Activated T-helper 9 cell treated with anti-CD3 and anti-CD28 coated beads, Interleukin-2, amount 50 U/mL, for 16 hours (primary cell): ENCODE measurements at regions not wholly inside any gene's neighbourhood (a gene's known extent, or its start where the extent isn't known, plus 50 kb on each side); places are given as distances from the start of the nearest gene placed in this dataset.
"Not testable (repeated sequence)": the region's sequence is repeated elsewhere in the genome, so short reads cannot be mapped to it uniquely, and the experiment has no call there.

Experiments
- DNase-seq: peaks from one replicate; pipeline ENCODE4 v3.0.0-alpha.2; 2020; ENCODE audit warnings: low read depth

DNA sequence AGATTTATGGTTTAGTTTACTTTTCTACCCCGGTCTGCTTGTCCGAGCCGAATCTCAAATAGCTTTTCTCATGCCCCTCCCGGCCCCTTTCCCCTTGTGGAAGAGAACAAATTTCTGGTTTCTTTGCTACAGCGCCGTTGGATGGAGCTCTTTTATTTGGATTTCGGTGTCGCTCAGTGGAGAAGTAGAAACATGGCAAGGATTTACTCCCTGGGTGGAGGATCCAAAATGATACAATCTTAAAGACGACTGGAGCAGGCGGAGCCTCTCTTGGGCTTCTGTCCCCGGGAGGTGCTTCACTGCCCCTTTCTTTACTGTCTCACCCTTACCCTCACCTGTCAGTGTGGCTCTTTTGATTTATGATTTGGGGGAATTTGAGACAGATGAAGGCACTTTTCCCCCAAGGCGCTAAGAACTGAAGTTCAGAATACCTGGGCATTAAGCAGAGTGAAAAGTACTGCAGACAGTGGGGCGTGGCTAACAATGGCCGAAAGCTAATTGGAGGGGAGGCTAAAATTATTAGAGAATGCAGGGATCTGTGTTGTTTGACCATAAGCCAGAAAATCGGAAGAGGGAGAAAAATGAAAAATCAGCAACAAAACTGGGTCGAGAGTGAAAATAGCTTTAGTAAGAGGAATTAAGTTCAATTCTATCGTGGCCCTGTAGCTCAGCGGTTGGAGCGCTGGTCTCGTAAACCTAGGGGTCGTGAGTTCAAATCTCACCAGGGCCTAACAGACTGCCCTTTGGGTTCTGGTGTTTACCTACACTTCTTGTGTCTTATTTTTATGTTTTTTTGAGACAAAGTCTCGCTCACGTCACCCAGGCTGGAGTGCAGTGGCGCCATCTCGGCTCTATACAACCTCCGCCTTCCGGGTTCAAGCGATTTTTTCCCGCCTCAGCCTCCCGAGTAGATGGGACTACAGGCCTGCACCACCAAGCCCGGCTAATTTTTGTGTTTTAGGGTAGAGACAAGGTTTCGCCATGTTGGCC is 145.1 kb upstream of the ZNF184 start:
- no peak for DNase-seq

DNA sequence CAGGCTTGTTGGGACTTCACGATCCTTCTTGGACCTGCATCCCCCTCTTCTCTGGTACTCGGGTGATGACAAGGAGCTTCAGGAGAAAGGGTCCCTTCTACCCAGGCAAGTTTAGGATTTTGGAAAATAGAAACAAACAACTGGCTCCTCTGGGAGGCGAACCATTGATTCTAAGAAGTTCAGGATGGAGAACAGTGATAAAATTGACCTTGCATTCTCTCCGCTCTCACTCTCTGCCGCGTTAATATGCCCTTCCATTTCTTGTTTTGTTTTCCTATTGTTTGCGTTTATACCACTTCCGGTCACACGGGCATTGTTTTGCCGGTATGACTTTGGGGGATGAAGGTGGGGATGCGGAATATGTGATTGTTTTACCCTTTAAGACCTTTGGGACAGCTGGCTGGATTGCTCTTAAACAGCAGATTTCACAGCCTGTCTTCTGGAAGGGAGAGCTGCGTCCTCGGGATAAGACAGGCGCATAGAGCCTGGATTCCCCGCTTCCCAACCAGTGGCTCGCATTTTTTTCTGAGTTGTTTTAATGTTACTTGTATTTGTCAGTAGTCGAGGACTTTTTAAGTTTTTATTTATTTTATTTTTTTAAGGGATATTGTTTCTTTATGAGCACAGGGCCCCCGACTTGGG is 144.3 kb upstream of the ZNF184 start:
- DNase-seq = no peak

- no peak for DNase-seq
These were observed 143.6 kb upstream of the ZNF184 start for GRCh38 chr6:27616328-27617045.

- DNase-seq = no peak
These were observed 138.5 kb upstream of the ZNF184 start for GRCh38 chr6:27611451-27611850.

GRCh38 chr6:27608916-27609883 is 136.3 kb upstream of the ZNF184 start:
- no peak for DNase-seq

- DNase-seq = no peak
These were observed 132.8 kb upstream of the ZNF184 start for GRCh38 chr6:27605401-27606342.

GRCh38 chr6:27604986-27605385 is 132.1 kb upstream of the ZNF184 start:
- no peak for DNase-seq

DNA sequence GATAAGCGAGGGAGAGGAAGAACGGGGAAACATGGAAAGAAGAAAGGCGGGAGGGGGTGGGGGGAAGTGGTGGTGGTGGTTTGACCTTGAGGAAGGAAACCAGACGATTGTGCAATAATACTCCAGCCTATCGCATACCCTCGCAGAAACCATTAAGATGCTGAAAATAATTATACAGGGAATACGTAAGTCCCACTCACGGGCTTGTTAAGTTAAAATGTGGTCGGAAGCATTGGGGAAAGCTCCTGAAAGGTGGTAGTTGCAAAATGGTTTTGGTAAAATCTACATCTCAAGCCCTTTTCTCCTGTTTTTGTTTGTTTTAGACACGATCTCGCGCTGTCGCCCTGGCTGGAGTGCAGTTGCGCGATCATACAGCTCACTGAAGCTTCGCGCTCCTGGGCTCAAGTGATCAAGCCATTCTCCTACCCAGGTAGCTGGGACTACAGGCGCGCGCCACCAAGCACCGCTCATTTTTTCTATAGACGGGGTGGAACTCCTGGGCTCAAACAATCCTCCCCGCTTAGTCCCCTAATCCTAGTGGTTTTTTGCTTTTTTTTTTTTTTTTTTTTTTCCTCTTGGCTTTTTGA is 128.9 kb upstream of the ZNF184 start:
- DNase-seq = no peak

- no peak for DNase-seq
These were observed 127.1 kb upstream of the ZNF184 start for GRCh38 chr6:27599859-27600532.

DNA sequence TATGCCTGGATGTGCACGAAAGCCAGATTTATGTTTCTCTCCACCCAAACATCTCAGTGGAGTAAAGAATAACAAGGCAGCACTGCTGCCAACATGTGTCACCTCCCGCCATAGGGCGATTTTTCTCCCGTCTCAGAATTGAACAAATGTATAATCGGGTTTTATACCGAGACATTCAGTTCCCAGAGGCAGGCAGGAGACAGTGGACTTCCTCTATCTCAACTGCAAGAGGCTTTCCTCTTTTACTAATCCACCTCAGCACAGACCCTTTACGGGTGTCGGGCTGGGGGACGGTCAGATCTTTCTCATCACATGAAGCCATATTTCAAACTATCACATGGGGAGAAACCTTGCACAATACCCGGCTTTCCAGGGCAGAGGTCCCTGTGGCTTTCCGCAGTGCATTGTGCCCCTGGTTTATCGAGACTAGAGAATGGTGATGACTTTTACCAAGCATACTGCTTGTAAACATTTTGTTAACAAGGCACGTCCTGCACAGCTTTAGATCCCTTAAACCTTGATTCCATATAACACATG is 124.2 kb upstream of the ZNF184 start:
- not testable (repeated sequence) for DNase-seq

GRCh38 chr6:27593861-27594260 is 121.0 kb upstream of the ZNF184 start:
- no peak for DNase-seq

DNA sequence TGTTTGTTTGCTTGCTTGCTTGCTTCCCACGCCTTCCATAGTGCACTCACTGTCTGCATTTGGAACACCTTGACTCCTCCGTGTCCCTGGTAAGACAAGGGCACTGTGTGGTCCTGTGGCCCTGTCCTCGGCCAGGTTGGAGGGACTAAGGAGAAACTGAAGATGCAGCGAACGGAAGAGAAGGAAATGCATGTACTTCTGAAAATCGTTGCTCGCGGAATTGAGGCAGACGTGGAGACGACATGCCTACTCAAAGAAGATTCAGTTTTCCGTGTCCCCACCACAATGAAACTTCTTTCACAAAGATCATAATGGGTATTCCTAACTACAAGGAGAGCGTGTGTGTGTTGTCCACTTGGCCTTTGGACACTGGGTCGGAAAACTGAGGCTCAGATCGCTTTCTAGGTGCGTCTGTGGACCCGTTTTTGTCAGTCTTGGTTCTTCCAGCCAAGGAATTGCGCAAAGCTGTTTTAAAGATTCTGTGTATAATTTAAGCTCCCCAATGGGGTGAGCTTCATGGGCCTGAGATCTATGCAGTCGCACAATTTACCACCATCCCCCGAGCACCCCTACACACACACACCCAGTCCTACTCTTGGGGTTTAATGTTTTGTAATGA is 120.4 kb upstream of the ZNF184 start:
- no peak for DNase-seq

- no peak for DNase-seq
These were observed 119.7 kb upstream of the ZNF184 start for GRCh38 chr6:27592481-27593199.

- no peak for DNase-seq
These were observed 119.0 kb upstream of the ZNF184 start for GRCh38 chr6:27591699-27592480.

DNA sequence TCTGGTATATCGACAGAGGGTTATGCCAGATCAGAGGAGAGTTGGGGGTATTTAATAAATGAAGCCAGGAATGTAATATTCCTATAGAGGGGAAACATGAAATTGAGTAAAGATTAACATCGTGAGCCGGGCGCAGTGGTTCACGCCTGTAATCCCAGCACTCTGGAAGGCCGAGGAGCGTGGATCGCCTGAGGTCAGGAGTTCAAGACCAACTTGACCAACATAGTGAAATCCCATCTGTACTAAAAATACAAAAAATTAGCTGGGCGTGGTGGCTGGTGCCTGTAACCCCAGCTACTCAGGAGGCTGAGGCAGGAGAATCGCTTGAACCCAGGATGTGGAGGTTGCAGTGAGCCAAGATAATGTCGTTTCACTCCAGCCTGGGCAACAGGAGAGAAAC is 112.4 kb upstream of the ZNF184 start:
- not testable (repeated sequence) for DNase-seq

DNA sequence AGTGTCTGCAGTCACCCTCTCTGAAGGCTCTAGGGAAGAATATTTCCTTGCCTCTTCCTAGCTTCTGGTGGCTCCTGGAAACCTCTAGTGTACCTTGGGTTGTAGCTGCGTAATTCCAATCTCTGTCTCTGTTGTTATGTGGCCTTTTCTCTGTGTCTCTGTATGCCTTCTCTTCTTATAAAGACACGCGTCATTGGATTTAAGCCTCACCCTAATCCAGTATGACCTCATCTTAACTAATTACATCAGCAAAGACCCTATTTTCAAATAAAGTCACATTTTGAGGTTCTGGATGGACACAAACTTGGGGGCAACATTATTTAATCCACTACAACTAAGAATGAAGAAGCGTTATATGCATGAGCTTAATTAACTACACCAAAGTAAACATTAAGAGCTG is 111.4 kb upstream of the ZNF184 start:
- no peak for DNase-seq
